ENCODE measurements at regions not wholly inside any gene's neighbourhood (a gene's known extent, or its start where the extent isn't known, plus 50 kb on each side); places are given as distances from the start of the nearest gene placed in this dataset.

DNA sequence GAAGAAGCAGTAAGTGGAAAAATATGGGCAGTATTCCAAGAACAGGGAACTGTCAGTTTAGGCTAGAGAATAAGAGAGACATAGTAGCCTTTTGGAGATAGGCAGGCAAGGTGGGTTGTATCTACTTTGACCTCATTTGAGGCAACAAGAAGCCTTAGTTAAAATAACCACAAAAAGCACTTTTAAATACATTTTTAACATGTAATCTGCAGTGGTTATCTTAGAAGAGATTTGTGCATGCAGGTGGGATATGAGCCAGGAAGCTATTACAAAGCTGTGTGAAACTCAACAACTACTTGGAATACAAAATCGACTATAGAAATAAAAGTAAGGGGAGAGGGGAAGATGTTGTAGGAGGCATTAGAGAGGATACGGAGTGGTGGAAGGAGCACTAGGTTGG is 143.7 kb upstream of the MCHR2 start:
- DNase-seq (ENCODE audit: low read depth, low spot score) = no peak

DNA sequence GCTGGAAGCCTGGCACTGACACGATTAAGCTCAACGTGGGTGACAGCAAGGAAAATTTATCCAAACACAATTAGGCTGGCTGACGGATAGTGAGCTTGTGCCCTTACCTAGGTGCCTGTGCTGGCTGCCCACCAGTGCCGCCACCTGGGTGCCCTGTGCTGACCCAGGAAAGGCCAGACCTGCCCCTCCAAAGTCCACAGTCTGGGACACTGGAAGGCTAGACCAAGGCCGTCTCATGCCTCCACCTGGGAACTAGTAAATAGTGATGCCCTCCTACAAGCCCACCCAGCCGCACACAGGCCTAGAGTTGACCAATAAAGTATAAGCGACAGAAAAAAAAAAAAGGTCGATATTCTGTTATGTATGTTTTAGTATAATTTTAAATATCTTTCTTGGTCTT is 142.6 kb upstream of the MCHR2 start:
- no peak for DNase-seq (ENCODE audit: low read depth, low spot score)

GRCh38 chr6:100135977-100136376 is 142.0 kb upstream of the MCHR2 start:
- DNase-seq (ENCODE audit: low read depth, low spot score) = no peak

DNA sequence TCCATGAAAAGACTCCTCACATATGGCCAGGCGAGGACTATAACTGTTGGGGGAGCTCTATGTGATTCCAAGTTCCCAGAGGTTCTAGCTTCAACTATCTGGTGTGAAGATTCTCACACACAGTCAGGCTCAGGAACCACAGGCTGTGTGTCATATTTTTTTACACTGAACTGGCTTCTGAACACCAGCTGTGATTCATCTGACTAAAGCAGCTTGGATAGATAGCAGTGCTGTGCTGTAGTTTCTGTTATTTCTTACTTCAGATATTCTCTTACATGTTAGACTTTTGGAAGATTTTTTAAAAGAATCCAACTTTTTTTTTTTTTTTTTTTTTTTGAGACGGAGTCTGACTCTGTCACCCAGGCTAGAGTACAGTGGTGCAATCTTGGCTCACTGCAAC is 140.7 kb upstream of the MCHR2 start:
- no peak for DNase-seq (ENCODE audit: low read depth, low spot score)

DNA sequence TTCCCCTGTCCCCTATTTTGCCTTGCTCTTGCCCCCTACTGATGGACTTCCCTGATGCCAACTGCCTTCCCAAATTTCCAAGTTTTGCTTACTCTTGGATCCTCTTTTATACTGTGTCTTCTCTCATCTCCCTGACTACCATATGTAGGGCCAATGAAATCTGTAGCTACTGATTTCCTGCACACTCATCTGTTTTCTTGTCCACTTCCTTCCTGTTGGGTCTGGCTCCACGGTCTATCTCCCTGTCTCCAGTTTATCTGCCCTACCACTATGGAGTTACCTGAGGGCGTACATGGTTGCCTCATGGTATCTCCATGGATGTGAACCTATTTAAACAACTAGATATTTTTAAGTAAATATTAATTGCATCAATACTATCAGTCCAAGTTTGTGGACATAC is 140.3 kb upstream of the MCHR2 start:
- DNase-seq (ENCODE audit: low read depth, low spot score) = no peak

GRCh38 chr6:100132005-100132404 is 138.0 kb upstream of the MCHR2 start:
- no peak for DNase-seq (ENCODE audit: low read depth, low spot score)

DNA sequence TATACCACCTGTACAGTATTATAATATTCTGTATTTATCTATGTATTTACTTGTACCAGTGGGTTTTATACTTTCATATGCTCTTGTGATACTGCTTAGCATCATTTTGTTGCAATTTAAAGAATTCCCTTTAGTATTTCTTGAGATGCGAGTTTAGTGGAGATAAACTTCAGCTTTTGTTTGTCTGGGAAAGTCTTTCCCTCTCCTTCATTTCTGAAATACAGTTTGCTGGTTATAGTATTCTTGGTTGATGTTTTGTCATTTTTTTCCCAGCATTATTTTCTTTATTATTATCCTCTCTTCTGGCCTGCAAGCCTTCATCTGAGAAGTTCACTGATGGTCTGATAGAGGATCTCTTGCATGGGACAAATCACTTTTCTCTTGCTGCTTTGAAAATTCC is 136.6 kb upstream of the MCHR2 start:
- no peak for DNase-seq (ENCODE audit: low read depth, low spot score)

DNA sequence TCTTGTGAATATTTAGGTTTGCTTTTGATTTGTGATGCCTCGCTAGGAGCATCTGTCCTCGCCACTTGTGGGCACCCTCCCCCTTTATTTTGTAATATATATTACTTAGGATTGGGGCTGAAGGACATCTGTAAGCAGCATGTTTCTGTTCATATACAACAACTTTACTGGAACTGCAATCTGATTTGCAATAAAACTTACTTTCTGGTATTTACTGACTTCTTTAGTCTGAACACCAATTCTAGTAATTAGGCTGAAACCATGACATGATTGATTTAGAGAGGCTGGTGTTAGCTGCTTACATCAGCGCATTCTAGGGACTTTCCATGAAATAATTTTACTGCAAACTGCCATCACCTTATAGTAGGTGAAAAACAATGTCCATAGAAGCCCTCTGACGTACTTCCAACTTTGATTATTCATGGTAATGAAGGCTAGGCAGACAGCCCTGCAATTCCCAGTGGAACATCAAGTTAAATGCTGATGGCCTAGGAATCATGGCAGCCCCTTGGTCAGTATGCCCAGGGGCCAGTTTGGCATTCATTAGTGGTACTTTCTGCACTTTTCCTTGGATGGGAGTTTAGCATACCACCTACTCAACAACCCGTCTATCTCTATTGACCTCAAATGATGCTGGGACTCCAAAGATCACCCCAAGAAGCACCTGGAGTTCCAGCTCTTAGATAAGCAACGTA is 132.9 kb upstream of the MCHR2 start:
- no peak for DNase-seq (ENCODE audit: low read depth, low spot score)

DNA sequence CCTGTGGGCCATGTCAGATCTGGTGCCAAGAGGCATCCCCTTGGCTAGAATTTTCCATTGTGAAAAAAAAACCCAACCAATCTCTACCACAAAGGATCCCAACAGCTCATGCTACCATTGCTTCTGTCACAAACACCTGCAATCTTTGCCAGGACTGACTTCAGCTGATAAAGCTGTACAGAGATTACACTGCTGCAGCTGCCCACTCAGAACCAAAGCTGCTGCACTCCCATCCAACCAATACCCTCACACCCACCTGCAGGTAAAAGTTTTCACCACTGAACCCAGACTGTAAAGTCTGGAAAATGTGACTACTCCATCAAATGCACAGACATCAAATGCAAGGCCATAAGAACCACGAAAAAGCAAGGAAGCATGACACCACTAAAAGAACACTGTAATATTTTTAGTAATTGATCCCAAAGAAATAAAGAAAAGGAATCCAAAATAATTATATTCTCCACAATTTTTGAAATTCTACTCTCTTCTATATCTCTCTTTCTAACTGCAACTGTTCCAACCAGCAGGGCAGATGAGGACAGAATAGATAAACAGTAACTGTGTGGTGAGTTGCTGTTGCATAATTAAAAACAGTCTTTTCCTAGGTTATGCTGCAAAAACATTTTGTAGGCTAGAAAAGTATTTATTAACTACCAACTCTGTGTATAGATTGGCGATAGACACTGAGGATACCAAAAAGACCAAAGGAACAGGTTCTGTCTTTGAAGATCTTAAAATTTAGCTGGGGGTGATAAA is 128.0 kb upstream of the MCHR2 start:
- DNase-seq (ENCODE audit: low read depth, low spot score) = no peak

GRCh38 chr6:100119261-100119660 is 125.2 kb upstream of the MCHR2 start:
- no peak for DNase-seq (ENCODE audit: low read depth, low spot score)

GRCh38 chr6:100118301-100118700 is 124.3 kb upstream of the MCHR2 start:
- DNase-seq (ENCODE audit: low read depth, low spot score) = no peak

DNA sequence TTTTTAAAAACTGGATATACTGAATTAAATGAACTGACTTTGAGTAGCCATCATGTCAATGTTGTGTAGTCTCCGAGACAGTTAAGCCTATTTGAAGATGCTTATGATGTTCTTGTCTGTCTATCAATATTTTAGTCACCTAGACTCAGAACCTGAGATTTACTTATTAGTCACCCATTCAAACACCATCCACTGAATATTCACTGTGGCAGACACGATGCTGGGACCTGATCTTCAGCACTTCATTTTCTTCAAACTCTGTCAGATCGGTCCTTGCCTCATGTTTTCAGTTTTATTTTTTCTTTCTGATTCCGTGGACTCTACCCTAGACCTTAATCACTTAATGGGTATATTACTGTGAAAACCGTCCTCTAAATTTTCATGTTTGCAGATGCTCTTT is 123.7 kb upstream of the MCHR2 start:
- DNase-seq (ENCODE audit: low read depth, low spot score) = no peak

DNA sequence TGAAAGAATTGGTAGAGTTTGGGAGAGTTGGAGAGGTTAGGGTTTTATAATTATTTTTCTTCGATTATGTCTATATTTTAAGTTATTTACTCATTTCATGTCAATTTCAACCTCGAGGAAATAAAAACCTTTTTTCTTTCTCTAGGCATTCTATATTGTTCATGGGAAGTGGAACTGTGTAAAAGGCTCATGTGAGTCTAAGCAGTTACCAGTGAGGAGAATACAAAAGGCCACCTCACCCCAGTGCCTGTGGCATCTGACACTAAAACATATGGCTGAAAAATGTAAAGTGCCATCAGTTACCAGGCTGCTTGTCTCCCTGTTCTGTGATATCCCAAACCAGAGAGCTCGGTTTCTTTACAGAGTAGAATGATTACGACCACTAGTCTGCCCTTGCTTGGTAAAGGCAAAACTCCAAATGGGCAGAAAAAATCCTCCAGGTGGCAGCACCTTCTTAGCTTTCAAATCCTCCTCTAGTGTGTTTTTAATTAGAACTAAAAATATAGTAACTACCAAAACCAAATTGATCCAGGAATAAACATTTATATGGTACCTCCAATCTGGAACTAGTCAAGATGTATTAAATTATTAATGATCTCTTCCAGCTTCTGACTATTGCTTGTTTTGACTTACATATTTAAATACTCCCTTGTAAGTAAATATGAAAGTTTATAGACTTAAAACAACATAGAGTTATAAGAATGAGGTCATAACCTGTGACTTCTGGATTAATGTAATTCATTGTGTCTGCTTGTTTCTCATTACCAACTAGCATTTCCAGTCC is 122.6 kb upstream of the MCHR2 start:
- DNase-seq (ENCODE audit: low read depth, low spot score) = peak; percentile 71

DNA sequence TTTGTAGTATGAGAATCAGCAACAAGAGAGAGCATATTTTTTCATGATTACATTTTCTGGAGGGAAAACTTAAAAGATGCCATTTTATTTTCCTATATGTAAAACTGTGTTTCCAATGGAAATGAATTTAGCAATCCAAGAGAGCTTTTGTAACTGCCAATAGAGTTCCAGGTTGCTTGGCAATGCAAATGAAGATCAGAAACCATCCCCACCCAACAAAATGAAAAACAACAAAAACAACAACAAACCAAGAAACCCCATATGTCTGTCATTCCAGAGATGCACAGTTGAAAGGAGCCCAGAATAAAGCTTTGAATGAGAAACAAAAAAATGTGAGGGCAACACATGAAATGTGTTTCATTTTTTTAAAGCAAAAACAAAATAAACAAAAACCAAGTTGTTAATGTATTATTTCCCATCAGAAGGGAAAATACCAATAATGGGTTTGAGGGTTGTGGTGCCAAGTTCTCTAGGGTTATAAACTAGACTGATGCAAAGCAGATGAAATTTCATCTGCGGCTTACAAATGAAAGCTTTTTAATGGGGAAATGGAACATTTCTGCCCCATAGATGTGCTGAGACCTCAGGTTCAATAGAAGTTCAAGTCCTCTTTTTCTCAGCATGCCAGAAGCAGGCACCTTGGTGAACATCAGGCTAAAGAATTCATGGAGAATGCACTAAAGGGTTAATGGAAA is 121.5 kb upstream of the MCHR2 start:
- DNase-seq (ENCODE audit: low read depth, low spot score) = no peak

- no peak for DNase-seq (ENCODE audit: low read depth, low spot score)
These were observed 119.0 kb upstream of the MCHR2 start for GRCh38 chr6:100112855-100113508.

DNA sequence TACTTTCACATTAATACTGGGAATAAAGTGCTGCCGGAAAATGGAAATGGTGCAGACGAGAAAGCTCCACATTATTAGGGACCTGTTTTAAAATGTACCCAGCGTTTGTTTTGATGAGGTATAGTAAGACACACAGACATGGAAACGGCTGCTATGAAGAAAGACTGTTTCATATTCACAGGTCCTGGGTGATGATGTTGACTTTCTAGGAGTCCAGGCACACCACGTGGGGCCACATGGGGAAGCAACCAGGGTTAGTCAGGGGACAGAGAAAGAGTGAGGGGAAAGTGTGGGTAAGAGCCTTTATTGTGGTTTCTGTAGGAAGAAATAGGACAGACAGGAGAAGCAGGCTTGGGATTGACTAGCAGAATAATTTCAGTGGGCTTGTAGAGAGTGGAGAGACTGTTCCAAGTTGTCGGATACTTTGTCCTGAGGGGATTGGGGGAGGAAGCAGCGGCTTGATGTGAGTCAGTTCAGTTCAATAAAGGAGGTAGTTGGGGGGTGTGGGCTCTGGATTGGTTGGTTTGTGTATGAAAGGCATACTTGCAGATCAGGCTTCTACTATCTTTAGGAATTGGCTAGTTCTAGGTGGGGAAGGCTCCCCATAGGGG is 112.0 kb upstream of the MCHR2 start:
- no peak for DNase-seq (ENCODE audit: low read depth, low spot score)

- no peak for DNase-seq (ENCODE audit: low read depth, low spot score)
These were observed 111.1 kb upstream of the MCHR2 start for GRCh38 chr6:100105138-100105537.

GRCh38 chr6:100103931-100104330 is 109.9 kb upstream of the MCHR2 start:
- no peak for DNase-seq (ENCODE audit: low read depth, low spot score)

DNA sequence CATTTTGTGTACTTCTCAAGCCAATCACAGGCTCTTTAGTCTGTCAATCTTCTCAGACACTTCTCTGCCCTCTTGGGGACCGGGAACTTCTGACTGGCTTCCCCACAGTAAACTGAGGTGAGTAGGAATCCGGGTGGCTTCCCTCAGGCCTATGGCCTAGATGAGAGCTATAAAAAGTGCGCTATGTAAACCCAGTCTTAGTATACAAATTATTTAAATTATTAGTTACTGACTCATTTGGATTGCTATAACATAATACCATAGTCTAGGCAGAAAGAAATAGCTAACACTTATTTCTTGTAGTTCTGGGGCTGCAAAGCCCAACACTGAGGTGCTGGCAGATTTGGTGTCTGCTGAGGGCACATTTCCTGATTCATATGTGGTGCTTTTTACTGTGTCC is 109.2 kb upstream of the MCHR2 start:
- DNase-seq (ENCODE audit: low read depth, low spot score) = no peak

GRCh38 chr6:100101644-100102043 is 107.6 kb upstream of the MCHR2 start:
- DNase-seq (ENCODE audit: low read depth, low spot score) = no peak

DNA sequence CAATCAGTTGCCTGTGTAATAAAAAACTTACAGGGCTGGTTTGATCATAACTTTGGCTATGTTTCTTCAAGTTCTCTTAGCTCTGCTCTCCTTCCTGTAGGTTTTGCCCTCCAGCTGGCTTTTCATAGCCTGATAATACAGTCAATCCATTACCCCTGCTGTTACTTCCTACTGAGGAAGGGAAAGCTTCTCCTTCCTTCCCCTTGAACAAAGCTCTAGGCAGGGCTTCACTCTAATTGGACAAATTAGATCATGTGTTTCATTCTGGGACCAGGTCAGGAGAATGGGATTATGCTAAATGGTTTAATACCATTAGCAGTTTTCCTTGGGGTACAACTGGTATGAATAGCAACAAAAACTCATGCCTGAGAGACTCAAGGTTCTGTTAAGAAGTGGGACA is 106.8 kb upstream of the MCHR2 start:
- DNase-seq (ENCODE audit: low read depth, low spot score) = no peak

Measured in smooth muscle cell of the brain vasculature (primary cell).